K562 (cell line): ENCODE measurements at regions not wholly inside any gene's neighbourhood (a gene's known extent, or its start where the extent isn't known, plus 50 kb on each side); places are given as distances from the start of the nearest gene placed in this dataset.

Experiments
- ATAC-seq: fragments of 200-7000 bp; cut with Tn5 transposase; 3 replicates; pipeline ENCODE4 v1.9.1; 2020; ENCODE audit warnings: moderate library complexity
- BruUV-seq: library from RNA; stranded (reverse); fragments of 400-500 nt; replicated peaks from 2 replicates; lab custom pipeline; 2021; lab: Mats Ljungman, UMichigan
- CTCF ChIA-PET: fragments of 300-600 bp; formaldehyde crosslinking; extraction: SDS; loops from one replicate; lab custom pipeline; 2021; ENCODE audit warnings: low intra/inter-chr PET ratio; lab: Yijun Ruan, JAX
- POLR2A ChIA-PET: fragments of 300-600, 350-650 bp; sonication (Branson Sonifier 250); formaldehyde crosslinking; extraction: SDS; loops from one replicate; lab custom pipeline; 2021; ENCODE audit warnings: antibody characterized with exemption, inconsistent platforms; lab: Yijun Ruan, JAX
- DNase-seq, 4 experiments: peaks; one replicate each; pipeline versions ENCODE4 v3.0.0 to v3.0.0-alpha.2; 2011 to 2018; ENCODE audit warnings: low spot score in 3 of 4, mixed read lengths in 3 of 4; ENCODE audit errors: extremely low read depth in 1 of 4
- FAIRE-seq: peaks from 2 replicates; lab custom pipeline; 2011; peaks lifted over from hg19 to GRCh38; lab: Jason Lieb, UNC
- H2AFZ ChIP-seq: 2 replicates; pipeline ENCODE4 v1.6.0; 2011; ENCODE audit warnings: low read depth, low read length, control low read depth, inconsistent platforms
- H3K27ac ChIP-seq: fragments of 200-600 bp; 3 replicates; pipeline ENCODE4 v1.8.0; 2011; ENCODE audit warnings: low read depth, mild to moderate bottlenecking, control low read depth, inconsistent platforms, low read length, moderate library complexity, mixed read lengths; ENCODE audit errors: extremely low read depth
- H3K27me3 ChIP-seq, 2 experiments: fragments of 300-600 bp in 1 of 2; 2 replicates in 1 of 2; 3 replicates in 1 of 2; pipeline versions ENCODE4 v1.6.0 to v1.8.0; 2011; ENCODE audit warnings: inconsistent platforms in 2 of 2, low read length in 2 of 2, mild to moderate bottlenecking in 1 of 2, mixed read lengths in 1 of 2, moderate library complexity in 1 of 2; ENCODE audit not compliant: control insufficient read depth in 2 of 2, insufficient read depth in 2 of 2
- H3K36me3 ChIP-seq: fragments of 300-600 bp; 3 replicates; pipeline ENCODE4 v1.8.0; 2011; ENCODE audit warnings: mild to moderate bottlenecking, low read length, inconsistent platforms; ENCODE audit not compliant: control insufficient read depth, insufficient read depth
- H3K4me1 ChIP-seq, 2 experiments: fragments of 200-600 bp in 1 of 2; replicated peaks in 1 of 2; 2 replicates in 1 of 2; 3 replicates in 1 of 2; pipeline versions ENCODE4 v1.5.1 to v1.8.0; 2011; ENCODE audit warnings: inconsistent platforms in 2 of 2, low read length in 2 of 2, mild to moderate bottlenecking in 1 of 2, mixed read lengths in 1 of 2, moderate library complexity in 1 of 2; ENCODE audit not compliant: control insufficient read depth in 2 of 2, insufficient read depth in 2 of 2
- H3K4me2 ChIP-seq: 2 replicates; pipeline ENCODE4 v1.6.1; 2011; ENCODE audit warnings: low read length, control low read depth, inconsistent platforms, mixed read lengths; ENCODE audit not compliant: insufficient read depth
- H3K4me3 ChIP-seq: fragments of 200-600 bp; sonication (generic), shearing (Covaris generic); 2 replicates; pipeline ENCODE4 v1.5.1; 2016; ENCODE audit warnings: control low read depth, inconsistent platforms
- H3K79me2 ChIP-seq: fragments of 200-600 bp; 3 replicates; pipeline ENCODE4 v1.8.0; 2011; ENCODE audit warnings: low read length, inconsistent platforms; ENCODE audit not compliant: control insufficient read depth, insufficient read depth
- H3K9ac ChIP-seq, 2 experiments: 2 replicates each; pipeline versions ENCODE4 v1.6.0 to v1.6.1; 2011; ENCODE audit warnings: low read depth in 2 of 2, low read length in 2 of 2, control low read depth in 1 of 2, inconsistent platforms in 1 of 2, mild to moderate bottlenecking in 1 of 2, mixed read lengths in 1 of 2; ENCODE audit not compliant: insufficient read depth in 1 of 2
- H3K9me1 ChIP-seq: one replicate; pipeline ENCODE4 v1.6.0; 2011; ENCODE audit warnings: inconsistent platforms, mild to moderate bottlenecking, low read length, moderate library complexity; ENCODE audit not compliant: control insufficient read depth, insufficient read depth
- H3K9me3 ChIP-seq: replicated peaks from 2 replicates; pipeline ENCODE4 v1.5.1; 2011; ENCODE audit warnings: low read depth, low read length, inconsistent platforms; ENCODE audit not compliant: control insufficient read depth, insufficient read depth
- H4K20me1 ChIP-seq: replicated peaks from 2 replicates; pipeline ENCODE4 v1.6.1; 2011; ENCODE audit warnings: low read length, inconsistent platforms, mixed read lengths; ENCODE audit not compliant: control insufficient read depth, insufficient read depth
- DDX20 ChIP-seq: fragments of 450-650 bp; IDR thresholded peaks from 2 replicates; pipeline ENCODE4 v1.6.1; 2016; ENCODE audit warnings: missing genetic modification characterization, low read depth, mild to moderate bottlenecking, missing compliant biosample characterization, moderate library complexity
- DMBX1 ChIP-seq: fragments of 250-450 bp; sonication (Bioruptor Pico); IDR thresholded peaks from 2 replicates; pipeline ENCODE4 v1.8.0; 2022; ENCODE audit warnings: inconsistent platforms, mild to moderate bottlenecking, moderate library complexity, borderline replicate concordance
- ILF3 ChIP-seq: fragments of 450-650 bp; IDR thresholded peaks from 2 replicates; pipeline ENCODE4 v1.6.1; 2018; ENCODE audit warnings: antibody characterized with exemption, mild to moderate bottlenecking, moderate library complexity, borderline replicate concordance
- RFX1 ChIP-seq: fragments of 450-650 bp; IDR thresholded peaks from 2 replicates; pipeline ENCODE4 v1.6.1; 2016; ENCODE audit warnings: mild to moderate bottlenecking, moderate library complexity
- ZNF551 ChIP-seq: fragments of 250-450 bp; sonication (Bioruptor Pico); IDR thresholded peaks from 2 replicates; pipeline ENCODE4 v1.5.0; 2021; ENCODE audit warnings: mild to moderate bottlenecking, moderate library complexity
- ZNF740 ChIP-seq, 3 experiments: fragments of 200-800 bp in 1 of 3; sonication (Bioruptor generic) in 1 of 3; sonication (generic) in 1 of 3; formaldehyde crosslinking in 1 of 3; IDR thresholded peaks; 2 replicates each; pipeline versions ENCODE4 v1.6.1 to v1.8.0; 2016 to 2022; ENCODE audit warnings: mild to moderate bottlenecking in 2 of 3, missing compliant biosample characterization in 2 of 3, missing genetic modification characterization in 2 of 3, missing genetic modification reagents in 1 of 3
- in situ Hi-C: fragments of 300-500 bp; cut with MboI; formaldehyde crosslinking; loops from 4 replicates; pipeline ENCODE4 v1.15.0; 2018; ENCODE audit warnings: inconsistent platforms, mixed read lengths
- intact Hi-C: fragments of 100-400 bp; cut with micrococcal nuclease; formaldehyde crosslinking; loops from 2 replicates; pipeline ENCODE4 v1.14.2; 2022
- TF ChIP-seq, protein P1 (sequence below): fragments of 250-450 bp; sonication (Bioruptor Pico); IDR thresholded peaks from 2 replicates; pipeline ENCODE4 v1.5.0; 2021; ENCODE audit warnings: mild to moderate bottlenecking, borderline replicate concordance
- TF ChIP-seq, protein P2 (sequence below): sonication (generic); formaldehyde crosslinking; IDR thresholded peaks from 2 replicates; pipeline ENCODE4 v1.8.1; 2022; ENCODE audit warnings: missing genetic modification reagents
- TF ChIP-seq, protein P3 (sequence below): sonication (generic); formaldehyde crosslinking; IDR thresholded peaks from 2 replicates; pipeline ENCODE4 v1.8.0; 2022; ENCODE audit warnings: missing genetic modification reagents, mild to moderate bottlenecking, borderline replicate concordance

DNA sequence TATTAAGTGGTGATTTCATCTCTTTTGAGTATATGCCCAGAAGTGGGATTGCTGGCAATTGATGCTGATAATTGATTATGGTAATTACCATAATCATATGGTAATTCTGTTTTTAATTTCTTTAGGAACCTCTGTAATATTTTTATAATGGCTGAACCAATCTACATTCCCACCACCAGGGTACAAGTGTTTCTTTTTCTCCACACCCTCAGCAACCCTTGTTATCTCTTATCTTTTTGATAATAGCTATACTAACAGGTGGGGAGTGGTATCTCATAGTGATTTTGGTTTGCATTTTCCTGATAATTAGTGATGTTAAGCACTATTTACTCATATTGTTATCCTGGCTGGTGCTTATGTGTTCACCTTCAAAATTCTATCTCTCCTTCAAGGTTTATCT is 212.6 kb downstream of the FMR1NB start:
- no peaks in the 10 kb centered on the region for H3K9me1 ChIP-seq
- no TSS peak for BruUV-seq
- ATAC-seq (no peak), FAIRE-seq (no peak), DNase-seq (no peak)
- in situ Hi-C loops (no loop called here), intact Hi-C loops (no loop called here)
- CTCF ChIA-PET, result no interaction called here
- no peak overlapping the region for H3K27ac ChIP-seq
- no peak overlapping the region for H3K9ac ChIP-seq
- H4K20me1 ChIP-seq, result no peaks in the 10 kb centered on the region
- 0 out of 2 replicates have a peak, but pooled peaks cover 2% of the 10 kb centered on the region for H3K9me3 ChIP-seq
- no peak overlapping the region for H2AFZ ChIP-seq
- POLR2A ChIA-PET, result no interaction called here
- no peak for TF ChIP-seq ZNF740 (CRISPR knock-in tag; IDR thresholded peaks at IDR 0.05)
- TF ChIP-seq ZNF740 (tag; IDR thresholded peaks at IDR 0.05), result no peak
- TF ChIP-seq ILF3, result no peak
- no peak for TF ChIP-seq DDX20 (tag)
- TF ChIP-seq, protein P1, sequence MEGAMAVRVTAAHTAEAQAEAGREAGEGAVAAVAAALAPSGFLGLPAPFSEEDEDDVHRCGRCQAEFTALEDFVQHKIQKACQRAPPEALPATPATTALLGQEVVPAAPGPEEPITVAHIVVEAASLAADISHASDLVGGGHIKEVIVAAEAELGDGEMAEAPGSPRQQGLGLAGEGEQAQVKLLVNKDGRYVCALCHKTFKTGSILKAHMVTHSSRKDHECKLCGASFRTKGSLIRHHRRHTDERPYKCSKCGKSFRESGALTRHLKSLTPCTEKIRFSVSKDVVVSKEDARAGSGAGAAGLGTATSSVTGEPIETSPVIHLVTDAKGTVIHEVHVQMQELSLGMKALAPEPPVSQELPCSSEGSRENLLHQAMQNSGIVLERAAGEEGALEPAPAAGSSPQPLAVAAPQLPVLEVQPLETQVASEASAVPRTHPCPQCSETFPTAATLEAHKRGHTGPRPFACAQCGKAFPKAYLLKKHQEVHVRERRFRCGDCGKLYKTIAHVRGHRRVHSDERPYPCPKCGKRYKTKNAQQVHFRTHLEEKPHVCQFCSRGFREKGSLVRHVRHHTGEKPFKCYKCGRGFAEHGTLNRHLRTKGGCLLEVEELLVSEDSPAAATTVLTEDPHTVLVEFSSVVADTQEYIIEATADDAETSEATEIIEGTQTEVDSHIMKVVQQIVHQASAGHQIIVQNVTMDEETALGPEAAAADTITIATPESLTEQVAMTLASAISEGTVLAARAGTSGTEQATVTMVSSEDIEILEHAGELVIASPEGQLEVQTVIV, result no peak
- no peak for TF ChIP-seq DMBX1
- TF ChIP-seq, protein P2, sequence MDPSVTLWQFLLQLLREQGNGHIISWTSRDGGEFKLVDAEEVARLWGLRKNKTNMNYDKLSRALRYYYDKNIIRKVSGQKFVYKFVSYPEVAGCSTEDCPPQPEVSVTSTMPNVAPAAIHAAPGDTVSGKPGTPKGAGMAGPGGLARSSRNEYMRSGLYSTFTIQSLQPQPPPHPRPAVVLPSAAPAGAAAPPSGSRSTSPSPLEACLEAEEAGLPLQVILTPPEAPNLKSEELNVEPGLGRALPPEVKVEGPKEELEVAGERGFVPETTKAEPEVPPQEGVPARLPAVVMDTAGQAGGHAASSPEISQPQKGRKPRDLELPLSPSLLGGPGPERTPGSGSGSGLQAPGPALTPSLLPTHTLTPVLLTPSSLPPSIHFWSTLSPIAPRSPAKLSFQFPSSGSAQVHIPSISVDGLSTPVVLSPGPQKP, result no peak
- TF ChIP-seq ZNF551 (CRISPR knock-in tag), result no peak
- TF ChIP-seq RFX1, result no peak
- TF ChIP-seq, protein P3, sequence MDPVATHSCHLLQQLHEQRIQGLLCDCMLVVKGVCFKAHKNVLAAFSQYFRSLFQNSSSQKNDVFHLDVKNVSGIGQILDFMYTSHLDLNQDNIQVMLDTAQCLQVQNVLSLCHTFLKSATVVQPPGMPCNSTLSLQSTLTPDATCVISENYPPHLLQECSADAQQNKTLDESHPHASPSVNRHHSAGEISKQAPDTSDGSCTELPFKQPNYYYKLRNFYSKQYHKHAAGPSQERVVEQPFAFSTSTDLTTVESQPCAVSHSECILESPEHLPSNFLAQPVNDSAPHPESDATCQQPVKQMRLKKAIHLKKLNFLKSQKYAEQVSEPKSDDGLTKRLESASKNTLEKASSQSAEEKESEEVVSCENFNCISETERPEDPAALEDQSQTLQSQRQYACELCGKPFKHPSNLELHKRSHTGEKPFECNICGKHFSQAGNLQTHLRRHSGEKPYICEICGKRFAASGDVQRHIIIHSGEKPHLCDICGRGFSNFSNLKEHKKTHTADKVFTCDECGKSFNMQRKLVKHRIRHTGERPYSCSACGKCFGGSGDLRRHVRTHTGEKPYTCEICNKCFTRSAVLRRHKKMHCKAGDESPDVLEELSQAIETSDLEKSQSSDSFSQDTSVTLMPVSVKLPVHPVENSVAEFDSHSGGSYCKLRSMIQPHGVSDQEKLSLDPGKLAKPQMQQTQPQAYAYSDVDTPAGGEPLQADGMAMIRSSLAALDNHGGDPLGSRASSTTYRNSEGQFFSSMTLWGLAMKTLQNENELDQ, result no peak
- H3K27me3 ChIP-seq, result no peaks in the 10 kb centered on the region
- H3K4me2 ChIP-seq, result no peak overlapping the region
- no peaks in the 10 kb centered on the region for H3K36me3 ChIP-seq
- no peaks in the 10 kb centered on the region for H3K79me2 ChIP-seq
- H3K4me3 ChIP-seq, result no peak overlapping the region
- H3K4me1 ChIP-seq, result no peaks in the 10 kb centered on the region
